ENCODE measurements at regions not wholly inside any gene's neighbourhood (a gene's known extent, or its start where the extent isn't known, plus 50 kb on each side); places are given as distances from the start of the nearest gene placed in this dataset.

GRCh38 chr12:124378926-124379325 is 84.0 kb downstream of the RFLNA start:
- no peaks in the 10 kb centered on the region for H3K9me3 ChIP-seq (replicated peaks; ENCODE audit: insufficient read depth, low read length)
- no peaks in the 10 kb centered on the region for H3K27me3 ChIP-seq (replicated peaks; ENCODE audit: insufficient read depth, low read length)
- no peak for DNase-seq
- no peaks in the 10 kb centered on the region for H4K20me1 ChIP-seq (ENCODE audit: insufficient read depth, low read length)
- H3K4me1 ChIP-seq (ENCODE audit: low read length), result no peaks in the 10 kb centered on the region
- H2AFZ ChIP-seq (ENCODE audit: low read length), result no peak overlapping the region
- H3K4me2 ChIP-seq (ENCODE audit: low read depth, low read length), result no peak overlapping the region
- H3K4me3 ChIP-seq (ENCODE audit: low read length), result no peak overlapping the region
- H3K36me3 ChIP-seq (replicated peaks; ENCODE audit: insufficient read depth, low read length), result no peaks in the 10 kb centered on the region
- no peaks in the 10 kb centered on the region for H3F3A ChIP-seq (ENCODE audit: insufficient read depth, low read length)
- TF ChIP-seq CTCF (IDR thresholded peaks at IDR 0.05; ENCODE audit: low read length) (no peak), EZH2phosphoT487 (IDR thresholded peaks at IDR 0.05; ENCODE audit: low read length) (no peak), EZH2 (optimal IDR thresholded peaks at IDR 0.05; ENCODE audit: low read depth, low read length) (no peak)
- no peak overlapping the region for H3K27ac ChIP-seq (ENCODE audit: low read length)
- no peaks in the 10 kb centered on the region for H3K9me2 ChIP-seq (replicated peaks; ENCODE audit: insufficient read depth, low read length)
- no peak overlapping the region for H3K9ac ChIP-seq (ENCODE audit: low read length)
- no peaks in the 10 kb centered on the region for H3K79me2 ChIP-seq (ENCODE audit: low read length)

- Histone ChIP-seq H3K9ac (ENCODE audit: low read length) (no peak overlapping the region), H3K79me2 (ENCODE audit: low read length) (no peaks in the 10 kb centered on the region), H3K4me1 (ENCODE audit: low read length) (no peaks in the 10 kb centered on the region)
Measured at GRCh38 chr12:124377981-124378509, 83.2 kb downstream of the RFLNA start.

DNA sequence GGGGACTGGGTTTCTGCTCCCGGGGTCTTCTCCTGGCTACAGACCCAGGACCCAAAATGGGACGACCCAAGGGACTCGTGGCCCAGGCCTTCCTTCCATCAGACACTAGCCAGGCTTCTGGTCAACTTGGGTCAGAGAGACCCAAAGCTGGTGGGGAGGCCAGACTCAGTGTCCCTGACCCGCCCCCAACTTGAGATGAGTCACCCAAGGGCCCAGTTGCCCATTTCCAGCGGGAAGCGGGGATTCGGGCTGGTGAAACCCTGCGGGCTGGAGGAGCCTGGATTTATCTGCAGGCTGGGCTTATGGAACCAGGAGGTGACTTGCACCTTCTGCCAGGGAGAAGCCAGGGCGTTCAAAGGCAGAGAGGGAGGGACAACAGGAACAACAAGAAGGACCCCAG is 81.5 kb downstream of the RFLNA start:
- Histone ChIP-seq H3K9me2 (replicated peaks; ENCODE audit: insufficient read depth, low read length) (no peaks in the 10 kb centered on the region), H3K4me2 (ENCODE audit: low read depth, low read length) (no peak overlapping the region), H3K4me3 (ENCODE audit: low read length) (no peak overlapping the region), H2AFZ (ENCODE audit: low read length) (no peak overlapping the region), H3K4me1 (ENCODE audit: low read length) (no peaks in the 10 kb centered on the region), H3K27me3 (replicated peaks; ENCODE audit: insufficient read depth, low read length) (no peaks in the 10 kb centered on the region), H3F3A (ENCODE audit: insufficient read depth, low read length) (no peaks in the 10 kb centered on the region), H3K79me2 (ENCODE audit: low read length) (no peaks in the 10 kb centered on the region), H3K27ac (ENCODE audit: low read length) (no peak overlapping the region), H3K36me3 (replicated peaks; ENCODE audit: insufficient read depth, low read length) (no peaks in the 10 kb centered on the region), H4K20me1 (ENCODE audit: insufficient read depth, low read length) (no peaks in the 10 kb centered on the region), H3K9ac (ENCODE audit: low read length) (no peak overlapping the region), H3K9me3 (replicated peaks; ENCODE audit: insufficient read depth, low read length) (no peaks in the 10 kb centered on the region)
- TF ChIP-seq EZH2 (optimal IDR thresholded peaks at IDR 0.05; ENCODE audit: low read depth, low read length), result no peak
- TF ChIP-seq EZH2phosphoT487 (IDR thresholded peaks at IDR 0.05; ENCODE audit: low read length), result no peak
- no peak for TF ChIP-seq CTCF (IDR thresholded peaks at IDR 0.05; ENCODE audit: low read length)
- DNase-seq, result no peak

More at GRCh38 chr12:124377981-124378509, 83.2 kb downstream of the RFLNA start:
- Histone ChIP-seq H3K4me3 (ENCODE audit: low read length) (no peak overlapping the region), H4K20me1 (ENCODE audit: insufficient read depth, low read length) (no peaks in the 10 kb centered on the region), H2AFZ (ENCODE audit: low read length) (no peak overlapping the region), H3K27me3 (replicated peaks; ENCODE audit: insufficient read depth, low read length) (no peaks in the 10 kb centered on the region), H3K9me2 (replicated peaks; ENCODE audit: insufficient read depth, low read length) (no peaks in the 10 kb centered on the region), H3K27ac (ENCODE audit: low read length) (no peak overlapping the region), H3K9me3 (replicated peaks; ENCODE audit: insufficient read depth, low read length) (no peaks in the 10 kb centered on the region), H3K36me3 (replicated peaks; ENCODE audit: insufficient read depth, low read length) (no peaks in the 10 kb centered on the region), H3K4me2 (ENCODE audit: low read depth, low read length) (no peak overlapping the region), H3F3A (ENCODE audit: insufficient read depth, low read length) (no peaks in the 10 kb centered on the region)
- DNase-seq, result no peak
- TF ChIP-seq EZH2phosphoT487 (IDR thresholded peaks at IDR 0.05; ENCODE audit: low read length) (no peak), CTCF (IDR thresholded peaks at IDR 0.05; ENCODE audit: low read length) (no peak), EZH2 (optimal IDR thresholded peaks at IDR 0.05; ENCODE audit: low read depth, low read length) (no peak)
